SU-DHL-6 (cell line): ENCODE measurements at regions not wholly inside any gene's neighbourhood (a gene's known extent, or its start where the extent isn't known, plus 50 kb on each side); places are given as distances from the start of the nearest gene placed in this dataset.

ENCODE experiments used
- CTCF ChIP-seq: fragments of 200-600 bp; sonication (generic); IDR thresholded peaks from one replicate; pipeline ENCODE4 v1.5.1; 2017; ENCODE audit warnings: antibody characterized with exemption, mild to moderate bottlenecking, low read length, moderate library complexity; ENCODE audit not compliant: insufficient read depth, poor library complexity, severe bottlenecking
- EZH2phosphoT487 ChIP-seq: fragments of 200-600 bp; sonication (generic), shearing (Covaris generic); conservative IDR thresholded peaks from 2 replicates; pipeline ENCODE4 v1.6.1; 2018; ENCODE audit warnings: mild to moderate bottlenecking, antibody characterized with exemption, low read length, moderate library complexity, mixed read lengths

DNA sequence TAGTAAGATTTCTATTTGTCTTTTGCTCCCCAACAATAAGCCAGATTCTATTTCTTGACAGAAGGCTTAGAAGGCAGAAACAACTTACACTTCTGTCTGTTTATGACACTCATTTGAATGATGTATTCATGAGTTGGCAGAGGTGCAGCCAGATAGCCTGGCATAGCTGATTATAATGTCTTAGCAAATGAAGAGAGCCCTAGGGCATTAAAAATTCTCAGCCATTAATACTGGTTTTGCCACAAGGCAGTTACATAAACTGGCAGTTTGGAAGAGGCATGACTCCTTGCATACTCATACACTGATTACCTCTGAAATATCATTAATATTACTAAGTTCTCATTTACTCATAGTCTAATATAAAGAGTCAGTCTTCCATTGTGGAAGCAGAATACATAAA is 728.5 kb upstream of the NDST4 start:
- no peak for TF ChIP-seq CTCF
- TF ChIP-seq EZH2phosphoT487 = no peak
